Glomerular endothelial cell (primary cell): ENCODE measurements at regions not wholly inside any gene's neighbourhood (a gene's known extent, or its start where the extent isn't known, plus 50 kb on each side); places are given as distances from the start of the nearest gene placed in this dataset.
"Not testable (repeated sequence)": the region's sequence is repeated elsewhere in the genome, so short reads cannot be mapped to it uniquely, and the experiment has no call there.

Experiments used
- DNase-seq: peaks from one replicate; pipeline ENCODE4 v3.0.0-alpha.2; 2011; ENCODE audit warnings: low read depth, low spot score; ENCODE audit errors: extremely low read depth

- DNase-seq: no peak
Measured at GRCh38 chr11:130550150-130550549, 101.7 kb downstream of the ADAMTS15 start.

DNA sequence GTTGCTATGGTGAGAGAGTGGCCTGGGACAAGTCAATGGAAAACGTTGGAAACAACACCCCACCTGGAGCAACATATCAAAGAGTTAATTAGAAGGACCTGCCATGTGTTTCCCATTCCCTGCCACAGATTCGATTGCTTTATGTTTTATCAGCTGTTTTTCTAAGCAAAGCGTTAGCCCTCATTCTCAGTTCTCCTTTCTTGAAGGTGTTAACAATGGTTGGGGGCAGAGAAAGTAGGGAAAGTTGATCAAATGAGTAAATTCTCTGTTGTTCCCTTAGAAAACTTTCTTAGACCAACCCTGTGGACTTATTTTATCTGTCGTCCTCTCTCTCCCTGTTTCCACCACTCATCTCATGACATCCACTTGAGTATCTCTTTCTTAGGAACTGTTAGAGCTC is 102.5 kb downstream of the ADAMTS15 start:
- no peak for DNase-seq

GRCh38 chr11:130551388-130551787 is 102.9 kb downstream of the ADAMTS15 start:
- DNase-seq: no peak

GRCh38 chr11:130553306-130553705 is 104.9 kb downstream of the ADAMTS15 start:
- no peak for DNase-seq

GRCh38 chr11:130554241-130555055 is 106.0 kb downstream of the ADAMTS15 start:
- DNase-seq: no peak

- DNase-seq: no peak
Measured at GRCh38 chr11:130555251-130555841, 106.9 kb downstream of the ADAMTS15 start.

DNA sequence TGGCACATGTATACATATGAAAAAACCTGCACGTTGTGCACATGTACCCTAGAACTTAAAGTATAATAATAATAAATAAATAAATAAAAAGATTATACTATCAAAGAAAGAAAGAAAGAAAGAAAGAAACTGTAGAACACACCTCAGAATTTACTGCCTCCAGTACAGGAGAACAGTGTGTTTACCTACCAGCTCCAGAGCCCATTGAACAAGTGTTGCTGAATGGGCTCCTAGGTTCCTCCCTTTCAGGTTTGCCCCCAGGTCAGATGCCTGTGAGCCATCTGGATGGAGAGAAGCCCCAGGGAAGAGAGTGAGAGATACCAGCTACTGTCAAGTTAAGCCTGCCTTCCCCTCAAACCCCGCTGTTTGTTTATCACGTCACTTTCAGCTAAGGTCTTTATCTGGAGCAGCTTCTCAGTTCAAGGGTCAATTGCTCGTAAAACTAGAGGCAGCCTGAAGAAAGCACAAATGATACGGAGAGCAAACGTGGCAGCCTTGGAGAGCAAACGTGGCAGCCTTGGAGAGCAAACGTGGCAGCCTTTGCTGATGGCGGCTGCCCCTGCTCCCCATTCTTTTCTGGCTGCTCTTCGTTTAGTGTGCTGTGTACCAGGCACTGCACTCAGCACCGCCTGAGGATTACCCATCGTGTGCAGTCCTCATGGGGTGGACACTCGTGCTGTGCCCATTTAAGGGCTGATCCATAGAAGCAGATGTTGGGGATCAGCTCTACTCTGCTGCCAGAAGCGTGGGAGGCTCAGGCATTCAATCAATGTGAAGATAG is 111.7 kb downstream of the ADAMTS15 start:
- no peak for DNase-seq

DNA sequence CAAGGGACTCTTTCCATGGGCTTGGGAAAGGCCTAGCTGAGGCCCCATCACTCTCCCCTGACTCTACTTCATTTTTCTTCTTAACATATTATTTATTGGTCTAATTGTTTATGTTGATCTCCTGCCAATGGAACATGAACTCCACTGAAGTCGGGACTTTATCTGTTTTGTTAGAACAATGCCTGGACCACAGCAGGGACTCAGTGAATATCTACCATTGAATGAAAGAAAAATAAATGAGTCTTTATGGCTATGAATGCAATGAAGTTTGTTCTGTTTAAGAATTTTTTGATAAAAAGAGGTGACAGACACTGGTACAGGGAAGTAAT is 112.3 kb downstream of the ADAMTS15 start:
- no peak for DNase-seq

DNA sequence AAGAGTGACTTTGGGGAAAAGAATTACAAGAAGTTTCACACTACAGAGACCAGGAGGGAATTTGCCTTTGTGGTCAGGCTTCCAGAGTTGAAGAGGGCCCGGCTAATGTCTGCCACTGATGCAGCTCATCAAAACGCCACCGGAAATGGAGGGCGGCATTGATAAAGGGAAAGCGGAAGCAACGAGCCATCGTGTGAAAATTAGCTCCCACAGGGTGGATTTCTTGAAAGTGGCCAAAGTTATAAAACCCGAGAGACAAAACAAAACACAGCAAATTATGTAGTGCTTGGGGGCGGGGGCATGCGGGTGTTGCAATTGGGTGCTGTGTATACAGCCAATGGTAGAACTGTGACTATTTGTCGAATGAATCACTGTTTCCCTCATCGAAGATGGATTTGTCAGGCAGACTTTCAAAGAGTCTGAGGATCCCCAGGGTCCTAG is 113.0 kb downstream of the ADAMTS15 start:
- no peak for DNase-seq

DNA sequence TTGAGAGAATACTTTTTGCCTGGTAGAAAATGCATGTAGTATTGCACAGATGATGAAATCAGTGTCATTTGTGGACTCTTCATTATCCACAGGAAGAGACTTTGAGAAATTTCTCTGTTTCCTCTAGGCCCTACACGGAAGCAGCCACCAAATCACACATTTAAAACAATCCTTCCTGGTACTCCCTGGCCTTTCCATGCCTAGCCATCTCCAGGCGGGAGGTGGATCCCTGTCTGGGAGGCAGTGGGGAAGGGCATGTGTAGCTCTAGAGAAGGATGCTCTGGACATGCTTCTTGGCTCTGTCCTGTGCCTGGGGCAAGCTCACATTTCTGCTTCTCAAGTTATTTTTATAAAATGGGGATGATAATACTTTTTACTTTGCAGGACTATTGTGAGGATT is 114.1 kb downstream of the ADAMTS15 start:
- no peak for DNase-seq

- DNase-seq: not testable (repeated sequence)
Measured at GRCh38 chr11:130566360-130566759, 117.9 kb downstream of the ADAMTS15 start.

DNA sequence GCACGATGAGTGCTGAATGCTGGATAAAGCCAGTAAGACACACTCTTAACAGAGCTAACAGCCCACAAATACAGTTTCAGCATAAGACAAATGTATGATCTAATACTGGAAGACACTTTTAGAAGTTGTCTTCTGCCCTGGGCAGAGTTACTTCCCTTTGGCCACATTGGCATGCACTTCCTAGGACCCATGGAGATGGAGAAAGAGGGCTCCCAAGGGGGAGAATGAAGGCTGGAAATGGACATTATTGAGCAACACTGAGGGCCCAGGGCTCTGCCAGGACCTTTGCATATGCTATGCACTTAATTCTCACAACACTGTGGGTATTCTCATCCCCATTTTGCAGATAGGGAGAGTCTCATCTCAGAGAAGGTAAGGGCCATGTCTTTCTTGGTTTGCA is 123.1 kb downstream of the ADAMTS15 start:
- DNase-seq: no peak

DNA sequence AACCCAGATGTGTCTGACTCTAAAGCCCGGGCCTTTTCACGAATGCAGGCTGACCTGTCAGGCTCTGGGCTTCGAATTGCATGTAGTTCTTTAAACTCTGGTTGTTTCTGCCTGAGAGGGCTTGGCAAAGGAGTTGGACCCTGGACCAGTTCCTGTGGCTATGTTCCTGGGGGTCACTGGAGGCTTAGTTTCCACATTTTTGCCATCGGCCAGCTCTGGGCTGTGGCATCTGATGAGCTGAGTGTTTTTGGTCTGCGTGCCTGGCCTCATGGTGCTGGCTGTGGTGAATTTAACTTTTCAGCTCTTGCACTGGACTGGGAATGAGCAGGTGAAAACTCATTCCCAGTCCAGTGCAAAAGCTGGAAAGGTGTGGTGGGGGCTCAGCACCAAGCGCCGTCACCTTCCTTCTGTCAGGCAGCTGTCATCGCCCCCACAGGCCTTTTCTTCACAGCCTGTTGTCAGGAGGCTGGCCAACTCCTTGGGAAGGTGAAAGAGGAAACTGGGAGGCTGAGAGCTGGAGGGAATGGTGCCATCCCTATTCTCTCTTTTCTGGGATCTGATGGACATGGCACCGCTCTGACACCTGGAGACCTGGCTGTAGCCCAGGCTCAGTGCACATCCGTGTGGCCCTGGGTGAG is 123.6 kb downstream of the ADAMTS15 start:
- DNase-seq: no peak

DNA sequence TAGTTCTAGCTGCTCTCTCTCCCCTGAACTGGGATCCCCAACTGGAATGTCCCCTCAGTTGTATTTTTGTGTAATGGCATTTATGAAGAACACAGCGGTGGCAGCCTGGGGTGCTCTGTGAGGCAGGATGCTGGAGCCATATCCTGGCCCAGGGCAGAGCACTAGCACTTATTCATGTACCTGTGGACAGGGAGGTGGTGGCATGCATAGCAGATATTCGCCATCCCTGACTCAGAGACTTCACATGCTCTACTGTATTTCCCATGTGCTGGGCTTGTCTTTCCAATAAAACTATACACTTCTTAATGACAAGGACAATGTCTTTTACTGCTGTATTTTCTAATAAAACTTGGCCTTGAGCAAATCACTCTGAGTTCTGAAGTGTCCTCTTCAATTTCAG is 125.3 kb downstream of the ADAMTS15 start:
- DNase-seq: no peak

DNA sequence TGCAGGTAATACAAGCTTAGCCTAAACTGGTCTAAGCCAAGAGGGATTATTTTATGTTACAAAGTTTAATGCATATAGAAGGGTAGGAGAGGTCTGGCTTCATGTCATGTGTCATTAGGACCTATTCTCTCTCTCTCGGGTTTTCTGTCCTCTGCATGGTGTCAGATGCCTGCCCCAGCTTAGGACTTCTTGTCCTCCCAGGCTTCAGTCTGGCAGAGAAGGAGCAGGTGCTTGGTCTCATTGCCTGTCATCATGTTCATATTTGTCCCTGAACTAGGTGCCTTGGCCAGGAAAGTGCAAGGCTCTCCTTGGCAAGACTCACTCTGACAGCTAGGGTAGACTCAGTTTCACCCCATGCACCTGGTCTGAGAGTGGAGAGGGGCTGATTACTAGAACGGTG is 126.3 kb downstream of the ADAMTS15 start:
- DNase-seq: no peak

- DNase-seq: no peak
Measured at GRCh38 chr11:130576146-130576545, 127.7 kb downstream of the ADAMTS15 start.

DNA sequence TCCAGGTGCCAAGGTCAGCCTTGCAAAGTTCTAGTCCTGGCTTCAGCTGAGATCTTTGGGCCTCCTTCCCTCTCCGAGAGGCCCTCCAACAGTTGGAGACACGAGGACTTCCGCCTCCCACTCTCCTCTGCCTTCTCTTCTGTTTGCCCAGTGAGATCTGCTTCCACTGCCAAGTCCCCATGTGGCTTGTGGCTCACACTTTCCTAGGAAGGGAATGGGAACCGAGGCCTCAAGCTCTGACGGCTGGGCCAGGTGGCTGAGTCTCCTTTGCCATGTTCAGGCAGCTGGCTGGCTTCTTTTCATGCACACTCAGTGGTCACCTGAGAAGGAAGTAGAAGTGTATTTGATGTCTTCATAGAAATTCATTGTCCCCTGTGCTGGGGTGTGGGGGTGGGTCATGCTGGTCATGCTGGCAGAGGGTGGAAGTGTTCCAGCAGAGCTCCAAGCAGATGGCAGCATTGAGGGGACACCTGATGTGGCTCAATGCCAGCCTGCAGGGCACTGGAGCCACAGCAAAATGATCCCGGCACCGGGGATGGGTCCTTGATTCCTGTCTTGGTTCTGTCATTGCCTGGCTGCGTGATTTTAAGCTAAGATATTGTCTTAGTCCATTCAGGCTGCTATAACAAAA is 130.4 kb downstream of the ADAMTS15 start:
- no peak for DNase-seq

DNA sequence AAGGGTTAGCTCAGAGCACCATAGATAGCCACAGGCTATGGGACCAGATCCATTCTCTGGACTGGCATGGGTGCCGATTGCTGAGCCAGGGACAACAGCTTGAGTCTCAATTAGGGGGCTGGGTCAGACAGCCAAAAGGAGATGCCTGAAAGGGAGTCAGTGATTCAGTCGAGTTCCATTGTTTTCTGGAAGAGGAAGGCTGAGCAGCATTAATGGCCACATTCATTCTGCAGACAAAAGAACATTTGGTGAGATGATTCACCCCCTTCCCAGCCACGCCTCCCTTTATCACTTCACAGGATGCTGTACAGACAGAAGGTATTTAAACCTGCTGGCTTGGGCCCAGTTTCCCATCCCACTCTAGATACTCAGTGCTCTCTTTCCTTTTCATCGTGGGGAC is 131.9 kb downstream of the ADAMTS15 start:
- DNase-seq: no peak

DNA sequence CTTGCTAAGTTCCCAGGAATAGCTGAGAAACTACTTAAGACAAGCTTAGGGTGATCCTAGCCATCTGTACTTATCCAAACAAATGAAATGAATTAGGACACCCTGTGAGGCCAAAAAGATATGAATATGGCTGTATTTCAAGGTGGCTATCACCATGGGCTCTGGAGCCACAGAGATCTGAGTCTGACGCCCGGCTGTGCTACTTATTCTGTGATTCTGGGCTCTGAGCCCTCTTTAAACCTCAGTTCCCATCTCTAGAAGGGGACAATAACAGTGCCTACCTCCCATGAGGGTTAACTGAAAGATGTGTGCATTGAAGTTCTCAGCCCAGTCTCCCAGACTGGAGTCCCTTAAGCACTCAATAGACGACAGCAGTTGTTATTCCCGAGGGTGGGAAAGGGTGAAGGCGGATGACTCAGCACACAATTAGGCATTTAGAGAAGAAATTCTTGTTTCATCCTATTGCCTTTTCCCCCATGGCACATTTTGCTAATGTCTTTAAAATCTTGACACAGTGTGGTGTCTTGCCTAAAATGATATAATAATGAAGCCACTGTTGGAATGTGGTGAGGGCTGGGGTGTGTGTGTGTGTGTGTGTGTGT is 132.5 kb downstream of the ADAMTS15 start:
- peak; percentile 3 for DNase-seq

DNA sequence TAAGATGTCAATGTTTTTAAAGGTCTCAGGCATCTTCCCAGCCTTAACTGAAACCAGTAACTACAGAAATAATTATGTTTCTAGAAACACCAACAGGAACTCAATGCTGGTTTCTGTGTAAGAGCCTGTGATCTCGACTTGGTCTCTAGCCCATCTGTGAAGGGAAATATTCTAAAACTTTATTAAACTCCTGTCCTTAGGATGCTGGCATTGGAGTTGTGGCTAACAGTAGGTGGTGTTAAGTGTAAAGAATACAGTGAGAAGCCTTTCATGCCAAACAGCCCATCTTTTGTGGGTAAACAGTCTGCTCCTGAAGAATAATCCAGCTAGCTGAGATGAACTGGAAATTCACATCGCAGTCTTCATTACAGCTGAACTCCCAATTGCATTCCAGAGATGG is 133.2 kb downstream of the ADAMTS15 start:
- no peak for DNase-seq
